Trophoblast cell (in vitro differentiated cells and primary cell): ENCODE measurements at regions not wholly inside any gene's neighbourhood (a gene's known extent, or its start where the extent isn't known, plus 50 kb on each side); places are given as distances from the start of the nearest gene placed in this dataset.

Experiments
- DNase-seq, 2 donors: peaks; one replicate each; pipeline ENCODE4 v3.0.0-alpha.2; 2016
- H2AFZ ChIP-seq: 2 replicates; pipeline ENCODE4 v1.6.1; 2013; ENCODE audit warnings: low read length, moderate library complexity, mild to moderate bottlenecking; ENCODE audit not compliant: insufficient read depth, poor library complexity
- H2AK5ac ChIP-seq: 2 replicates; pipeline ENCODE4 v1.6.1; 2013; ENCODE audit warnings: mild to moderate bottlenecking, low read length
- H2BK120ac ChIP-seq: 2 replicates; pipeline ENCODE4 v1.6.1; 2013; ENCODE audit warnings: low read length, mild to moderate bottlenecking, moderate library complexity; ENCODE audit not compliant: insufficient read depth, poor library complexity
- H2BK12ac ChIP-seq: 2 replicates; pipeline ENCODE4 v1.6.1; 2013; ENCODE audit warnings: mild to moderate bottlenecking, low read length, moderate library complexity
- H2BK5ac ChIP-seq: 2 replicates; pipeline ENCODE4 v1.6.1; 2013; ENCODE audit warnings: low read length, low read depth, moderate library complexity, mild to moderate bottlenecking; ENCODE audit not compliant: poor library complexity
- H3K14ac ChIP-seq: 2 replicates; pipeline ENCODE4 v1.6.1; 2013; ENCODE audit warnings: mild to moderate bottlenecking, low read length
- H3K18ac ChIP-seq: 2 replicates; pipeline ENCODE4 v1.6.1; 2013; ENCODE audit warnings: mild to moderate bottlenecking, low read length
- H3K23ac ChIP-seq: 2 replicates; pipeline ENCODE4 v1.6.1; 2013; ENCODE audit warnings: low read length
- H3K27ac ChIP-seq: 2 replicates; pipeline ENCODE4 v1.5.1; 2013; ENCODE audit warnings: low read depth, mild to moderate bottlenecking, inconsistent platforms, low read length, moderate library complexity
- H3K27me3 ChIP-seq: 2 replicates; pipeline ENCODE4 v1.6.1; 2013; ENCODE audit warnings: inconsistent platforms, mild to moderate bottlenecking, low read length, moderate library complexity; ENCODE audit not compliant: insufficient read depth
- H3K36me3 ChIP-seq, 2 experiments: 1 replicate in 1 of 2; 2 replicates in 1 of 2; pipeline ENCODE4 v1.6.1; 2013; ENCODE audit warnings: low read length in 2 of 2, mild to moderate bottlenecking in 2 of 2, moderate library complexity in 1 of 2; ENCODE audit not compliant: insufficient read depth in 2 of 2, control insufficient read depth in 1 of 2
- H3K4ac ChIP-seq: 2 replicates; pipeline ENCODE4 v1.6.1; 2013; ENCODE audit warnings: low read depth, mild to moderate bottlenecking, low read length, moderate library complexity
- H3K4me1 ChIP-seq, 2 experiments: 1 replicate in 1 of 2; 2 replicates in 1 of 2; pipeline ENCODE4 v1.6.1; 2013; ENCODE audit warnings: low read length in 2 of 2, mild to moderate bottlenecking in 2 of 2, moderate library complexity in 1 of 2; ENCODE audit not compliant: insufficient read depth in 2 of 2, control insufficient read depth in 1 of 2
- H3K4me2 ChIP-seq: 2 replicates; pipeline ENCODE4 v1.6.1; 2013; ENCODE audit warnings: inconsistent platforms, mild to moderate bottlenecking, low read length, moderate library complexity
- H3K4me3 ChIP-seq: 2 replicates; pipeline ENCODE4 v1.5.1; 2013; ENCODE audit warnings: mild to moderate bottlenecking, low read depth, low read length, inconsistent platforms
- H3K79me1 ChIP-seq: one replicate; pipeline ENCODE4 v1.6.1; 2013; ENCODE audit warnings: low read length
- H3K79me2 ChIP-seq: 2 replicates; pipeline ENCODE4 v1.6.1; 2013; ENCODE audit warnings: low read length, mild to moderate bottlenecking; ENCODE audit not compliant: control insufficient read depth, insufficient read depth, poor library complexity
- H3K9ac ChIP-seq: 2 replicates; pipeline ENCODE4 v1.6.1; 2013; ENCODE audit warnings: mild to moderate bottlenecking, low read length
- H3K9me3 ChIP-seq: 2 replicates; pipeline ENCODE4 v1.6.1; 2013; ENCODE audit warnings: low read depth, mild to moderate bottlenecking, control low read depth, inconsistent platforms, low read length; ENCODE audit not compliant: insufficient read depth
- H4K12ac ChIP-seq: 2 replicates; pipeline ENCODE4 v1.6.1; 2013; ENCODE audit warnings: low read depth, mild to moderate bottlenecking, low read length, moderate library complexity
- H4K8ac ChIP-seq: 2 replicates; pipeline ENCODE4 v1.6.1; 2013; ENCODE audit warnings: low read depth, mild to moderate bottlenecking, low read length, moderate library complexity
- H4K91ac ChIP-seq: one replicate; pipeline ENCODE4 v1.6.1; 2013; ENCODE audit warnings: low read depth, mild to moderate bottlenecking, low read length, moderate library complexity
- WGBS: extraction: QIAGEN DNeasy Blood & Tissue Kit; methylation state at CpG from one replicate; pipeline ENCODE4 v1.1.7; 2013; ENCODE audit warnings: missing lambda C conversion rate; ENCODE audit not compliant: insufficient read length, insufficient coverage; ENCODE audit errors: extremely low coverage; 5-methylcytosine and 5-hydroxymethylcytosine counted together

- no CpG with 5 or more reads among the region's 2 CpGs for WGBS
Measured at GRCh38 chr12:68402422-68402821, 70.3 kb upstream of the MDM1 start.

GRCh38 chr12:68403296-68403695 lies 71.1 kb upstream of the MDM1 start:
- no peak overlapping the region for H3K23ac ChIP-seq
- H2BK5ac ChIP-seq = no peak overlapping the region
- H4K8ac ChIP-seq = no peak overlapping the region
- no CpG with 5 or more reads among the region's 1 CpG for WGBS
- H3K4me2 ChIP-seq = no peak overlapping the region
- no peak overlapping the region for H2AK5ac ChIP-seq
- H3K27me3 ChIP-seq = no peaks in the 10 kb centered on the region
- no peak overlapping the region for H2AFZ ChIP-seq
- H3K36me3 ChIP-seq = no peaks in the 10 kb centered on the region
- H4K12ac ChIP-seq = no peak overlapping the region
- no peak overlapping the region for H3K4me3 ChIP-seq
- H3K4me1 ChIP-seq = no peaks in the 10 kb centered on the region
- H4K91ac ChIP-seq = no peak overlapping the region
- no peak overlapping the region for H3K27ac ChIP-seq
- no peak overlapping the region for H2BK12ac ChIP-seq
- no peaks in the 10 kb centered on the region for H3K9me3 ChIP-seq
- H2BK120ac ChIP-seq = no peak overlapping the region
- DNase-seq = no peak
- H3K79me1 ChIP-seq = no peaks in the 10 kb centered on the region
- H3K14ac ChIP-seq = no peak overlapping the region
- H3K4ac ChIP-seq = no peak overlapping the region
- H3K18ac ChIP-seq = no peak overlapping the region
- no peak overlapping the region for H3K9ac ChIP-seq
- no peaks in the 10 kb centered on the region for H3K79me2 ChIP-seq

More at GRCh38 chr12:68402422-68402821, 70.3 kb upstream of the MDM1 start:
- Histone ChIP-seq H2BK12ac (no peak overlapping the region), H3K79me2 (no peaks in the 10 kb centered on the region), H3K14ac (no peak overlapping the region), H3K79me1 (no peaks in the 10 kb centered on the region), H3K36me3 (no peaks in the 10 kb centered on the region), H4K8ac (no peak overlapping the region), H2AFZ (no peak overlapping the region), H3K4me2 (no peak overlapping the region), H4K12ac (no peak overlapping the region), H2BK120ac (no peak overlapping the region), H4K91ac (no peak overlapping the region), H3K9me3 (no peaks in the 10 kb centered on the region), H3K4me3 (no peak overlapping the region), H3K23ac (no peak overlapping the region), H3K4ac (no peak overlapping the region), H3K27ac (no peak overlapping the region), H2AK5ac (no peak overlapping the region), H3K18ac (no peak overlapping the region), H3K9ac (no peak overlapping the region), H2BK5ac (no peak overlapping the region), H3K4me1 (no peaks in the 10 kb centered on the region), H3K27me3 (no peaks in the 10 kb centered on the region)
- DNase-seq = no peak

GRCh38 chr12:68403711-68404110 lies 71.5 kb upstream of the MDM1 start:
- no peak overlapping the region for H3K27ac ChIP-seq
- no peak for DNase-seq
- H3K4ac ChIP-seq = no peak overlapping the region
- H3K9ac ChIP-seq = no peak overlapping the region
- H3K36me3 ChIP-seq = no peaks in the 10 kb centered on the region
- H4K91ac ChIP-seq = no peak overlapping the region
- H2BK12ac ChIP-seq = no peak overlapping the region
- no peaks in the 10 kb centered on the region for H3K27me3 ChIP-seq
- no peak overlapping the region for H2BK5ac ChIP-seq
- H2BK120ac ChIP-seq = no peak overlapping the region
- no peak overlapping the region for H4K12ac ChIP-seq
- H3K79me2 ChIP-seq = no peaks in the 10 kb centered on the region
- no peak overlapping the region for H3K14ac ChIP-seq
- H3K9me3 ChIP-seq = no peaks in the 10 kb centered on the region
- H2AK5ac ChIP-seq = no peak overlapping the region
- no peak overlapping the region for H2AFZ ChIP-seq
- H3K18ac ChIP-seq = no peak overlapping the region
- no peaks in the 10 kb centered on the region for H3K4me1 ChIP-seq
- H4K8ac ChIP-seq = no peak overlapping the region
- H3K4me3 ChIP-seq = no peak overlapping the region
- no peaks in the 10 kb centered on the region for H3K79me1 ChIP-seq
- no peak overlapping the region for H3K23ac ChIP-seq
- H3K4me2 ChIP-seq = no peak overlapping the region

GRCh38 chr12:68405343-68405781 lies 73.2 kb upstream of the MDM1 start:
- Histone ChIP-seq H2BK12ac (no peak overlapping the region), H3K9me3 (no peaks in the 10 kb centered on the region), H3K79me2 (no peaks in the 10 kb centered on the region), H3K36me3 (no peaks in the 10 kb centered on the region), H2AFZ (no peak overlapping the region), H3K9ac (no peak overlapping the region), H3K18ac (no peak overlapping the region), H3K79me1 (no peaks in the 10 kb centered on the region), H2BK5ac (no peak overlapping the region), H4K12ac (no peak overlapping the region), H3K23ac (no peak overlapping the region), H2BK120ac (no peak overlapping the region), H3K4ac (no peak overlapping the region), H3K27ac (no peak overlapping the region), H3K4me2 (no peak overlapping the region), H3K4me3 (no peak overlapping the region), H4K8ac (no peak overlapping the region), H3K14ac (no peak overlapping the region), H4K91ac (no peak overlapping the region), H3K4me1 (no peaks in the 10 kb centered on the region), H2AK5ac (no peak overlapping the region), H3K27me3 (no peaks in the 10 kb centered on the region)
- DNase-seq = no peak
